OCI-LY3 (cell line): ENCODE measurements at regions not wholly inside any gene's neighbourhood (a gene's known extent, or its start where the extent isn't known, plus 50 kb on each side); places are given as distances from the start of the nearest gene placed in this dataset.

Source experiments
- H2AFZ ChIP-seq: fragments of 200-600, 300-600 bp; shearing (Covaris generic); 2 replicates; pipeline ENCODE4 v1.6.0; 2014; ENCODE audit warnings: antibody characterized with exemption, low read depth, low read length
- H3K27ac ChIP-seq: fragments of 200-600, 300-600 bp; sonication (generic); 2 replicates; pipeline ENCODE4 v1.5.1; 2014; ENCODE audit warnings: mild to moderate bottlenecking, low read length, moderate library complexity, mixed read lengths
- H3K27me3 ChIP-seq: fragments of 200-600, 300-600 bp; sonication (generic); 2 replicates; pipeline ENCODE4 v1.6.1; 2014; ENCODE audit warnings: low read depth, low read length, mixed read lengths
- H3K36me3 ChIP-seq: fragments of 200-600, 300-600 bp; sonication (generic); replicated peaks from 2 replicates; pipeline ENCODE3; 2014; ENCODE audit warnings: low read depth, low read length, mixed read lengths
- H3K4me1 ChIP-seq: fragments of 300-600, 200-600 bp; sonication (generic); 2 replicates; pipeline ENCODE4 v1.6.1; 2014; ENCODE audit warnings: low read length, mixed read lengths
- H3K4me2 ChIP-seq: fragments of 200-600, 300-600 bp; sonication (generic); 2 replicates; pipeline ENCODE4 v1.6.1; 2014; ENCODE audit warnings: low read length, mixed read lengths
- H3K4me3 ChIP-seq: fragments of 300-600, 200-600 bp; sonication (generic); 2 replicates; pipeline ENCODE4 v1.5.1; 2014; ENCODE audit warnings: antibody characterized with exemption, mild to moderate bottlenecking, low read length, moderate library complexity
- H3K79me2 ChIP-seq: fragments of 300-600, 200-600 bp; shearing (Covaris generic); 2 replicates; pipeline ENCODE4 v1.6.1; 2014; ENCODE audit warnings: mild to moderate bottlenecking, low read length, mixed read lengths
- H3K9ac ChIP-seq: fragments of 300-600, 200-600 bp; shearing (Covaris generic); 2 replicates; pipeline ENCODE4 v1.6.0; 2014; ENCODE audit warnings: mild to moderate bottlenecking, low read length, moderate library complexity
- H3K9me3 ChIP-seq: fragments of 200-600, 300-600 bp; shearing (Covaris generic); 2 replicates; pipeline ENCODE4 v1.6.1; 2014; ENCODE audit warnings: low read length, mixed read lengths; ENCODE audit not compliant: insufficient read depth
- H4K20me1 ChIP-seq: fragments of 200-600, 300-600 bp; sonication (generic); 2 replicates; pipeline ENCODE4 v1.6.1; 2016; ENCODE audit warnings: low read length, mixed read lengths; ENCODE audit not compliant: insufficient read depth
- EZH2phosphoT487 ChIP-seq: fragments of 200-600 bp; shearing (Covaris generic); IDR thresholded peaks from 2 replicates; pipeline ENCODE4 v1.6.1; 2018; ENCODE audit warnings: antibody characterized with exemption, mixed run types, low read depth
- TF ChIP-seq, protein P1 (sequence below): fragments of 200-600, 300-600 bp; sonication (generic); IDR thresholded peaks from 2 replicates; pipeline ENCODE4 v1.5.1; 2014; ENCODE audit warnings: antibody characterized with exemption, low read length, low read depth

DNA sequence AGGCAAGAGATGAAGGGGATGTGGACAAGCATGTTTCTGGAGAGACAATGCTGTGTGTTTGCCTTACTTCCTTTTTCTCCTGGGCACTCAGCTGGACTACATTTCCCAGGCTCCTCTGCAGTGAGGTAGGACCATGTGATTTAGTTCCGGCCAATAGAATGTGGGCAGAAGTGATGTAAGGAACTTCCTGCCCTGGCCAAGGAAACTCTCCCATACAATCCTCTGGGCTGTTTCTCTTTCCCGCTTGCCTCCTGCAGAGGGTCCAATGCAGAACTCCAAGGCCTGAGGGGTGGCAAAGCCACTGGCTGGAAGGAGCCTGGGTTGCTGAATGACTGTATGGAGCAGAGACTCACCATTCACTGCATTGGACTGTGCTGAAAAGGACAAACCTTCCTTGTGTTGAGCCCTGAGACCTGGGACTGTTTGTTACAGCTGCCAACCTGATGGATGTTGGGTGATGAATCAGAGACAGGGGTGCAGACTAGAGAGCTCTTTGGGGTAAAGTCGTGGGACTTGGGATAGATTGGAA, 82.7 kb upstream of the SLC6A6 start:
- Histone ChIP-seq H3K9me3 (no peaks in the 10 kb centered on the region), H3K79me2 (no peaks in the 10 kb centered on the region), H3K27me3 (peaks cover 9% of the 10 kb centered on the region), H3K36me3 (no peaks in the 10 kb centered on the region), H2AFZ (peak overlapping the region; percentile 85), H3K9ac (peak overlapping the region; percentile 40; the same call in 1 of the 2 replicates), H3K4me1 (peaks cover 22% of the 10 kb centered on the region), H3K4me2 (peak overlapping the region; percentile 72), H4K20me1 (no peaks in the 10 kb centered on the region), H3K27ac (no peak overlapping the region), H3K4me3 (peak overlapping the region; percentile 74)
- TF ChIP-seq, protein P1, sequence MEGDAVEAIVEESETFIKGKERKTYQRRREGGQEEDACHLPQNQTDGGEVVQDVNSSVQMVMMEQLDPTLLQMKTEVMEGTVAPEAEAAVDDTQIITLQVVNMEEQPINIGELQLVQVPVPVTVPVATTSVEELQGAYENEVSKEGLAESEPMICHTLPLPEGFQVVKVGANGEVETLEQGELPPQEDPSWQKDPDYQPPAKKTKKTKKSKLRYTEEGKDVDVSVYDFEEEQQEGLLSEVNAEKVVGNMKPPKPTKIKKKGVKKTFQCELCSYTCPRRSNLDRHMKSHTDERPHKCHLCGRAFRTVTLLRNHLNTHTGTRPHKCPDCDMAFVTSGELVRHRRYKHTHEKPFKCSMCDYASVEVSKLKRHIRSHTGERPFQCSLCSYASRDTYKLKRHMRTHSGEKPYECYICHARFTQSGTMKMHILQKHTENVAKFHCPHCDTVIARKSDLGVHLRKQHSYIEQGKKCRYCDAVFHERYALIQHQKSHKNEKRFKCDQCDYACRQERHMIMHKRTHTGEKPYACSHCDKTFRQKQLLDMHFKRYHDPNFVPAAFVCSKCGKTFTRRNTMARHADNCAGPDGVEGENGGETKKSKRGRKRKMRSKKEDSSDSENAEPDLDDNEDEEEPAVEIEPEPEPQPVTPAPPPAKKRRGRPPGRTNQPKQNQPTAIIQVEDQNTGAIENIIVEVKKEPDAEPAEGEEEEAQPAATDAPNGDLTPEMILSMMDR, result no peak
- TF ChIP-seq EZH2phosphoT487, result no peak

DNA sequence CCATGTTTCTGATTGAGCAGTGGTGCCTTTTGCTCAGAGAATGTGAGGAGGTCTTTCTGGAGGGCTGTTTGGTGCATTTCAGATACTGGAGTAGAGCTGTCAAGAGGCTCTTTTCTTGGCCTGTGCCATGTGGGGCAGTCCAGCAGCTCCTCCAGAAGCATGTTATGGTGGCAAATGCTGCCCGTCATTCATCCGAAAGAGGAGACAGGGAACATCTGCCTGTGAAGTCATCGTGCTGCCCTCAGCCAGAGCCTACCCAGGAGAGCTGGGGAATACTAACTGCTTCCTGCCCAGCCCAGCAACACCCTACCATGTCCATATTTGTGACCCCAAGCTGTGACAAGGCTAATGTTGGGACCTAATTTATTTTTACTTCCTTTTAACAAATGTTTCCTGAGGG, 82.2 kb upstream of the SLC6A6 start:
- peak overlapping the region; percentile 74 for H3K4me3 ChIP-seq
- H3K4me1 ChIP-seq, result peaks cover 22% of the 10 kb centered on the region
- no peaks in the 10 kb centered on the region for H3K36me3 ChIP-seq
- H3K9ac ChIP-seq, result no peak overlapping the region
- no peaks in the 10 kb centered on the region for H3K9me3 ChIP-seq
- H4K20me1 ChIP-seq, result no peaks in the 10 kb centered on the region
- H3K79me2 ChIP-seq, result no peaks in the 10 kb centered on the region
- no peak for TF ChIP-seq EZH2phosphoT487
- TF ChIP-seq, protein P1, result no peak
- H2AFZ ChIP-seq, result peak overlapping the region; percentile 85
- H3K4me2 ChIP-seq, result peak overlapping the region; percentile 72
- peaks cover 6% of the 10 kb centered on the region; the same call in 1 of the 2 replicates for H3K27me3 ChIP-seq
- H3K27ac ChIP-seq, result no peak overlapping the region

DNA sequence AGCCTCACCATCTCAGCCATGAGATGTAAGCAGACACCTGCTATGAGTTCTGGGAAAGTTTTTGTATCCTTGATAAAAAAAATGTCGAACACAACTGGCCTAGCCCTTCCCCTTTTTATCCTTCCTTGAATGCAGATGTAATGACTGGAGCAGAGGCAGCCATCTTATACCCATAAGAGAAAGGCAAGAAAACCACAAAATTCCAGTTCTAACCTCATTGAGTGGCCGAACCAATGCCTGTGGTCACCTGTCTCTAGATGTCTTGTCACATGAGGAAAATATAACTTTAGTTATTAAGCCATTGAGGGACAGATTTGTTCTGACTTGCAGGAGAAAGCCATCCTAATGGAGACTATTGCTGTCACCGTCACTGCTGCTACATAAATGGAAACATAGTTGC, 80.4 kb upstream of the SLC6A6 start:
- Histone ChIP-seq H3K9me3 (no peaks in the 10 kb centered on the region), H3K4me1 (peaks cover 22% of the 10 kb centered on the region), H3K79me2 (no peaks in the 10 kb centered on the region), H3K27ac (no peak overlapping the region), H3K4me3 (no peak overlapping the region), H3K9ac (no peak overlapping the region), H4K20me1 (no peaks in the 10 kb centered on the region), H3K4me2 (no peak overlapping the region), H2AFZ (no peak overlapping the region), H3K36me3 (no peaks in the 10 kb centered on the region), H3K27me3 (peaks cover 1% of the 10 kb centered on the region)
- TF ChIP-seq, protein P1, result no peak
- TF ChIP-seq EZH2phosphoT487, result no peak

DNA sequence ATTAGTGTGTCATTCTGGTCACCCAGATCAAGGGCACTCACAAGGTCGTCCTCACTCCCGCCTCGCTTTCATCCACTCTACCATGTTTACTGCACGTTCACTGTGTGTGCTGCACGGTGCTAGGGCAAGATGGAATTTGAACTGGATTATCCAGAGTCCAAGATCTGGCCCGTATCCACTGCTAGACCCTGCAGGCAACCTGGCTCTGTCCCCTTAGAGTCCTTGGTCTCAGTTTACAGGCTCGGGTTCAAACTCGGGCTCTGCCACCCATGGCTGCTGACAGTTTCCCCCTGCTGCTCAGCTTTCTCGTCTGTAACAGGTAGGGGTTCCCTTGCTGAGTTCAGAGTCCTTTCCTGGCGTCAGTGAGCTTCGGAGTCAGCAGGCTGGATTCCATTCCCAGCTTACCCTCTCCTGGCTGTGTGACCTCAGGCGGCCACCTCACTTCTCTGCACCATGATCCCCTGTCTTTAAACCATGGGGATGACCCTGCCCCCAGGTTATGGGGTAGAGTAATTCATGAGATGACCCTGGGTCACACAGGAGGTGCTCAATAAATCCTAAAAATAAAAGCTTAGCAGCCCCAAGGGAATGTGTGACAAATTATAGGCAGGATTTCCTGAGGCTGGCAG, 79.6 kb upstream of the SLC6A6 start:
- Histone ChIP-seq H4K20me1 (no peaks in the 10 kb centered on the region), H3K27ac (no peak overlapping the region), H3K4me1 (peaks cover 22% of the 10 kb centered on the region), H3K9me3 (no peaks in the 10 kb centered on the region), H3K36me3 (no peaks in the 10 kb centered on the region), H3K27me3 (peaks cover 3% of the 10 kb centered on the region), H2AFZ (no peak overlapping the region), H3K9ac (no peak overlapping the region), H3K79me2 (no peaks in the 10 kb centered on the region), H3K4me3 (no peak overlapping the region), H3K4me2 (no peak overlapping the region)
- TF ChIP-seq EZH2phosphoT487, result no peak
- TF ChIP-seq, protein P1, result no peak
